ENCODE measurements at regions not wholly inside any gene's neighbourhood (a gene's known extent, or its start where the extent isn't known, plus 50 kb on each side); places are given as distances from the start of the nearest gene placed in this dataset.

GRCh38 chr18:28606686-28607085 is 429.8 kb upstream of the CDH2 start:
- no peak for DNase-seq (ENCODE audit: low spot score)

- no peak for DNase-seq (ENCODE audit: low spot score)
Measured at GRCh38 chr18:28602391-28602790, 425.5 kb upstream of the CDH2 start.

GRCh38 chr18:28594034-28594433 is 417.1 kb upstream of the CDH2 start:
- peak; percentile 12 for DNase-seq (ENCODE audit: low spot score)

- no peak for DNase-seq (ENCODE audit: low spot score)
Measured at GRCh38 chr18:28588884-28589549, 412.1 kb upstream of the CDH2 start.

- DNase-seq (ENCODE audit: low spot score): no peak
Measured at GRCh38 chr18:28584731-28585130, 407.8 kb upstream of the CDH2 start.

- DNase-seq (ENCODE audit: low spot score): no peak
Measured at GRCh38 chr18:28582724-28583123, 405.8 kb upstream of the CDH2 start.

- no peak for DNase-seq (ENCODE audit: low spot score)
Measured at GRCh38 chr18:28581521-28582071, 404.7 kb upstream of the CDH2 start.

- DNase-seq (ENCODE audit: low spot score): no peak
Measured at GRCh38 chr18:28576941-28577340, 400.0 kb upstream of the CDH2 start.

GRCh38 chr18:28575123-28575522 is 398.2 kb upstream of the CDH2 start:
- no peak for DNase-seq (ENCODE audit: low spot score)

GRCh38 chr18:28574175-28574574 is 397.2 kb upstream of the CDH2 start:
- no peak for DNase-seq (ENCODE audit: low spot score)

GRCh38 chr18:28571929-28572328 is 395.0 kb upstream of the CDH2 start:
- DNase-seq (ENCODE audit: low spot score): no peak

- DNase-seq (ENCODE audit: low spot score): no peak
Measured at GRCh38 chr18:28560331-28560730, 383.4 kb upstream of the CDH2 start.

- no peak for DNase-seq (ENCODE audit: low spot score)
Measured at GRCh38 chr18:28559511-28559910, 382.6 kb upstream of the CDH2 start.

- no peak for DNase-seq (ENCODE audit: low spot score)
Measured at GRCh38 chr18:28541934-28542333, 365.0 kb upstream of the CDH2 start.

GRCh38 chr18:28541276-28541930 is 364.5 kb upstream of the CDH2 start:
- DNase-seq (ENCODE audit: low spot score): no peak

- no peak for DNase-seq (ENCODE audit: low spot score)
Measured at GRCh38 chr18:28529644-28530043, 352.7 kb upstream of the CDH2 start.

GRCh38 chr18:28526196-28526595 is 349.3 kb upstream of the CDH2 start:
- DNase-seq (ENCODE audit: low spot score): no peak

- DNase-seq (ENCODE audit: low spot score): no peak
Measured at GRCh38 chr18:28523758-28524475, 347.0 kb upstream of the CDH2 start.

- DNase-seq (ENCODE audit: low spot score): no peak
Measured at GRCh38 chr18:28522236-28522635, 345.3 kb upstream of the CDH2 start.

GRCh38 chr18:28519997-28520396 is 343.1 kb upstream of the CDH2 start:
- DNase-seq (ENCODE audit: low spot score): no peak

GRCh38 chr18:28514699-28515098 is 337.8 kb upstream of the CDH2 start:
- no peak for DNase-seq (ENCODE audit: low spot score)

- DNase-seq (ENCODE audit: low spot score): no peak
Measured at GRCh38 chr18:28512357-28512756, 335.4 kb upstream of the CDH2 start.

- DNase-seq (ENCODE audit: low spot score): no peak
Measured at GRCh38 chr18:28511413-28511821, 334.5 kb upstream of the CDH2 start.
